ENCODE measurements at regions not wholly inside any gene's neighbourhood (a gene's known extent, or its start where the extent isn't known, plus 50 kb on each side); places are given as distances from the start of the nearest gene placed in this dataset.

DNA sequence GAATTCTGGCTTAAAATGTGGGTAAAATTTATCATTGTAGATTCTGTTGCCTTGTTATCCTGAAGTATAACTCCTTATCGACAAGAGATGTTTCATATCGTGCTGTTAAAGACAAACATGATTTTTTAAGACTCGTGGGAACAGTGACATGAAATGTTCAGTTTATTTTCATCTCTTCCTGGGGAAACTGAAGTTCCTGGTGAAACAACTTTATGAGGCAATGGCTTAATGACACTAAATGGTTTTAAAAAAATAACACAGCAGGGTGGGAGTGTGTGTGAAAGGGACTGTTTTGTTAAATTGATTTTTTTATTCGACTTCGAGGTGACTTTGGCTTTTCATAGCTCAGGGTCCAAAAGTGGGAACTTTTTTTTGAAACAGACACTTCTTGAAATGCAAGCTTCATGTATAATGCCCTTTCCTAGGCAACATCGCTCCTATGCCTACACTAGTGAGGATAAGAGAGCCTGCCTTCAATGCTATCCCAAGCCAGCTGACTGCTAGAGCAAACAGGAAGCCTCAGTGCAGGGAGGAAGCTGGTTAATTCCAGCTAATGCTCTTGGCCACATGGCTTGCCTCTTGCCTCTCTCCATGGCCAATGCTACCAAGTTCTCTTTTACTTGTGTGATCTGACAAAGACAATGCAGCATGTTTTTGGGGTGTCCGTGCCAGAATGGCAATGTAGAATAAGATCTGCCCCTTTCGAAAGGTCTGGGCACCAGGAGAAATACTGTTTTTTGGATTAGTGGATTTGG is 57.8 kb downstream of the PABIR2 start:
- TF ChIP-seq, protein P1, sequence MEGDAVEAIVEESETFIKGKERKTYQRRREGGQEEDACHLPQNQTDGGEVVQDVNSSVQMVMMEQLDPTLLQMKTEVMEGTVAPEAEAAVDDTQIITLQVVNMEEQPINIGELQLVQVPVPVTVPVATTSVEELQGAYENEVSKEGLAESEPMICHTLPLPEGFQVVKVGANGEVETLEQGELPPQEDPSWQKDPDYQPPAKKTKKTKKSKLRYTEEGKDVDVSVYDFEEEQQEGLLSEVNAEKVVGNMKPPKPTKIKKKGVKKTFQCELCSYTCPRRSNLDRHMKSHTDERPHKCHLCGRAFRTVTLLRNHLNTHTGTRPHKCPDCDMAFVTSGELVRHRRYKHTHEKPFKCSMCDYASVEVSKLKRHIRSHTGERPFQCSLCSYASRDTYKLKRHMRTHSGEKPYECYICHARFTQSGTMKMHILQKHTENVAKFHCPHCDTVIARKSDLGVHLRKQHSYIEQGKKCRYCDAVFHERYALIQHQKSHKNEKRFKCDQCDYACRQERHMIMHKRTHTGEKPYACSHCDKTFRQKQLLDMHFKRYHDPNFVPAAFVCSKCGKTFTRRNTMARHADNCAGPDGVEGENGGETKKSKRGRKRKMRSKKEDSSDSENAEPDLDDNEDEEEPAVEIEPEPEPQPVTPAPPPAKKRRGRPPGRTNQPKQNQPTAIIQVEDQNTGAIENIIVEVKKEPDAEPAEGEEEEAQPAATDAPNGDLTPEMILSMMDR (conservative IDR thresholded peaks at IDR 0.05; ENCODE audit: low read length), result no peak
- no peak for TF ChIP-seq EZH2phosphoT487 (IDR thresholded peaks at IDR 0.05; ENCODE audit: borderline replicate concordance, low read depth, low read length)

Measured in OCI-LY7 (cell line).